ENCODE measurements at regions not wholly inside any gene's neighbourhood (a gene's known extent, or its start where the extent isn't known, plus 50 kb on each side); places are given as distances from the start of the nearest gene placed in this dataset.

DNA sequence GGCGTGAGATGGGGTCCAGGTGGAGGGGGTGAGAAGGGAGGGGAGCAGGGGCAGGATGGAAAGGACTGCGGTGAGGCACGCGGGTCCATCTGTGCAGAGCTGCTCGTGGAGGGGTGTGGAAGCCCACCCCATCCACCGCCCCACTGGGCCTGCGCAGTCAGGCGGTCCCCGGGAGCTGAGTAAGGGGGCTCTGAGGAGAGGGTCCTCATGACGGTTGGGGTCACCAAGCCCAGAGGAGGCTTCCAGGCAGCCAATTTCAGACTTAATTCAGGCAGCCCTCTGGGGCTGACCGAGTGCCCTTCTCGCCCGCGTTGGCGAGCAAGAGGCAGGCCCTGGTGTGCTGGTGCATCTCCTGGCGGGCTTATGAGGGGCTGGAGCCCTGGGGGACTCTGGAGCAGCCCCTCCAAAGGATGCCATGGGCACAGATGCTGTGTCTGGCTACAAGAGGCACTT is 115.5 kb downstream of the KIF26A start:
- Mint-ChIP-seq H3K27ac (ENCODE audit: unreplicated experiment) (no peak overlapping the region), H3K4me3 (ENCODE audit: unreplicated experiment) (peak overlapping the region; percentile 7), H3K36me3 (ENCODE audit: unreplicated experiment) (peaks cover 4% of the 10 kb centered on the region), H3K4me1 (ENCODE audit: low read depth, unreplicated experiment) (peaks cover 4% of the 10 kb centered on the region), H3K9me3 (ENCODE audit: unreplicated experiment) (peaks cover 4% of the 10 kb centered on the region), H3K27me3 (ENCODE audit: unreplicated experiment) (peaks cover 5% of the 10 kb centered on the region)
- TF ChIP-seq, protein P1, sequence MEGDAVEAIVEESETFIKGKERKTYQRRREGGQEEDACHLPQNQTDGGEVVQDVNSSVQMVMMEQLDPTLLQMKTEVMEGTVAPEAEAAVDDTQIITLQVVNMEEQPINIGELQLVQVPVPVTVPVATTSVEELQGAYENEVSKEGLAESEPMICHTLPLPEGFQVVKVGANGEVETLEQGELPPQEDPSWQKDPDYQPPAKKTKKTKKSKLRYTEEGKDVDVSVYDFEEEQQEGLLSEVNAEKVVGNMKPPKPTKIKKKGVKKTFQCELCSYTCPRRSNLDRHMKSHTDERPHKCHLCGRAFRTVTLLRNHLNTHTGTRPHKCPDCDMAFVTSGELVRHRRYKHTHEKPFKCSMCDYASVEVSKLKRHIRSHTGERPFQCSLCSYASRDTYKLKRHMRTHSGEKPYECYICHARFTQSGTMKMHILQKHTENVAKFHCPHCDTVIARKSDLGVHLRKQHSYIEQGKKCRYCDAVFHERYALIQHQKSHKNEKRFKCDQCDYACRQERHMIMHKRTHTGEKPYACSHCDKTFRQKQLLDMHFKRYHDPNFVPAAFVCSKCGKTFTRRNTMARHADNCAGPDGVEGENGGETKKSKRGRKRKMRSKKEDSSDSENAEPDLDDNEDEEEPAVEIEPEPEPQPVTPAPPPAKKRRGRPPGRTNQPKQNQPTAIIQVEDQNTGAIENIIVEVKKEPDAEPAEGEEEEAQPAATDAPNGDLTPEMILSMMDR (IDR thresholded peaks at IDR 0.05; ENCODE audit: partially characterized antibody, unreplicated experiment), result no peak
- DNase-seq, result peak; percentile 13

DNA sequence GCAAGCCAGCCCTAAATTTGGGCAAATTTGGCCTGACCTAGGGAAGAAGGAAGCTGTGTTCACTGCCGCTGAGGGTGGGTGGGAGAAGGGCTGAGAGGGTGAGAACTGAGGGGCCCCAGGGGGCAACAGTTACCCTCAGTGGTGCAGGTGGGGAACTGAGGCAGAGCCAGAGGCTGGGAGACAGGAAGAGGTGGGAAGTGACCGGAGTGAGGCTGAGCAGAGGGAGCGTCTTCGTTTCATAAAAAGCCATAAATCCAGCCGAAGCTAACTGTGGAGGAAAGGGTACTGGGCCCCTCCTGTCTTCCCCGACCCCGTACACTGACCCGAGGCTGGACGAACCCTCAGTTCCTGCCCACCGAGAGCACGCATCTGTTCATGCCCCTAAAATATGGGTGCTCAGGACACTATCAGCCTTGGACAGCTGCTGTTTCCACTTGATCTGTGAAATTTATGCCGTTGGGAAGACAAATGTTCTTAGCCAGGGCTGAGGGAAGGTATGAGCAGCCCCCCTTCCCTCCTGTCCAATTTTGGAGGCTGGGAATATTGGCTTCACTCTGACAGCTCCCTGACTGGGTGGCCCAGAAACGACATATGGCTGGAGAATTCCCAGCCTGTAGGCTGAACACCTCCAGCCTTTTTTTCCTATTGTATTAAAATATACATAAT is 116.5 kb downstream of the KIF26A start:
- TF ChIP-seq, protein P1 (IDR thresholded peaks at IDR 0.05; ENCODE audit: partially characterized antibody, unreplicated experiment), result no peak
- H3K36me3 Mint-ChIP-seq (ENCODE audit: unreplicated experiment), result peaks cover 4% of the 10 kb centered on the region
- peak overlapping the region; percentile 54 for H3K27ac Mint-ChIP-seq (ENCODE audit: unreplicated experiment)
- peaks cover 4% of the 10 kb centered on the region for H3K4me1 Mint-ChIP-seq (ENCODE audit: low read depth, unreplicated experiment)
- peak; percentile 7 for DNase-seq
- no peak overlapping the region for H3K4me3 Mint-ChIP-seq (ENCODE audit: unreplicated experiment)
- peaks cover 5% of the 10 kb centered on the region for H3K27me3 Mint-ChIP-seq (ENCODE audit: unreplicated experiment)
- H3K9me3 Mint-ChIP-seq (ENCODE audit: unreplicated experiment), result peaks cover 4% of the 10 kb centered on the region

DNA sequence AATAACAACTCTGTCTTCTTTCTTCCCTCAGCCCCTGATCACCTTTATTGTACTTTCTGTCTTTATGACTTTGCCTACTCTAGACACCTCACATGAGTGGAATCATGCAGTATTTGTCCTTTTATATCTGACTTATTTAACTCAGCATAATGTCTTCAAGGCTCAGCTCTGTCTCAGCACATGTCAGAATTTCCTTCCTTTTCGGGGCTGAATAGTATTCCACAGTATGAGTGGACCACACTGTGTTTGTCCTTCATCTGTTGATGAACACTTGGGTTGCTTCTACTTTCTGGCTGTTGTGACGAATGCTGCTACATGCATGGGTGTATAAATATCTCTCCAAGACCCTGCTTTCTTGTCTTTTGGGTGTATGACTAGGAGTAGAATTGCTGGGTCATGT is 117.6 kb downstream of the KIF26A start:
- H3K4me3 Mint-ChIP-seq (ENCODE audit: unreplicated experiment), result peak overlapping the region; percentile 2
- TF ChIP-seq, protein P1 (IDR thresholded peaks at IDR 0.05; ENCODE audit: partially characterized antibody, unreplicated experiment), result no peak
- peaks cover 4% of the 10 kb centered on the region for H3K4me1 Mint-ChIP-seq (ENCODE audit: low read depth, unreplicated experiment)

DNA sequence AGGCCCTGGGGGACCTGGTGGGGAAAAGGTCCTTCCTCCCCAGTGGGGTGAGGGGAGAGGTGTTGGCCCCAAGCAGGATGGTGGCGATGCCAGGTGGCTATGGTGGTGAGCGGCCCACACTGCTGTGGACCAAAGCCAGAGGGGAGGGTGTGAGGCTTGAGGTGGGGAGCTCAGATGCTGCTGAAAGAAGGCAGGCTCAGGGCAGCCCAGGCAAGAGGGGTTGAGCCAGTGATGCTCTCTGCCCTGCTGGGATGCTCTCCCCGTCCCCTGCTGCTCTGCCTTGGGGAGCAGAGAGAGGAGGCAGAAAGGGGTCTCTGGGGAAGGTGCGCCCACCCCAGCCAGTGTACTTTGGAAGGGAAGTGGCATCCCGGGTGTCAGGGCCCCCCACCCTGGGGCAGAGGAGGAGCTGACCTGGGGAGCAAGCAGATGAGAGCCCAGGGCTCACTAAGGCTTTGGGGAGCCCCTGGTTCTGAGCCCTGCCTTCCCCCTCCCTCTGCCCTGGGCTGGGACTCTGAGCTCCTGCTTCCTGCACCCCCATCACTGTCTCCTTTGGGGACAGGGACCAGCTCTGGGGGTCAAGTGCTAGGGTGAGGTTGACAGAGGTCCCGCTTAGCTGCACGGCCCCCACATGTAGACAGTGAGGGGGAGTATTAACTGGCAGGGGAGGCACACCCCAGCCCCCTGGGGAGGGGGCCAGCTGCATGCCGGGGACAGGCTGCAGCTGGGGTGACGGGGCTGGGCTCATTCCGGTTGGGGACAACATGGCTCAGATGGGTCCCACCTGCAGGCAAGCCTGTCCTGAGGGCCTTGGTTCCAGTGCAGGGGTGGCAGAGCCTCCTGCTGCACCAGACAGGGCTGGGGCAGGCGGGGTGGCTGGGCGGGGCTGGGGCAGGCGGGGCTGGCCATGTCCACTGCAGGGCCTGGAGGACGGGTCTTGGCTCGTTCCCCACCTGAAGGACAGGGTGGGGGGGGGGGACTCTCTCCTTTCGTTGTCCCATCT is 124.4 kb downstream of the KIF26A start:
- Mint-ChIP-seq H3K27me3 (ENCODE audit: unreplicated experiment) (peaks cover 10% of the 10 kb centered on the region), H3K9me3 (ENCODE audit: unreplicated experiment) (peaks cover 5% of the 10 kb centered on the region), H3K4me1 (ENCODE audit: low read depth, unreplicated experiment) (peaks cover 11% of the 10 kb centered on the region), H3K27ac (ENCODE audit: unreplicated experiment) (no peak overlapping the region), H3K4me3 (ENCODE audit: unreplicated experiment) (no peak overlapping the region), H3K36me3 (ENCODE audit: unreplicated experiment) (peaks cover 9% of the 10 kb centered on the region)
- peak; percentile 16 for DNase-seq
- TF ChIP-seq, protein P1 (IDR thresholded peaks at IDR 0.05; ENCODE audit: partially characterized antibody, unreplicated experiment), result no peak

More for the DNA sequence above, 117.6 kb downstream of the KIF26A start:
- no peak for DNase-seq
- H3K9me3 Mint-ChIP-seq (ENCODE audit: unreplicated experiment), result peaks cover 4% of the 10 kb centered on the region
- peaks cover 8% of the 10 kb centered on the region for H3K36me3 Mint-ChIP-seq (ENCODE audit: unreplicated experiment)
- H3K27ac Mint-ChIP-seq (ENCODE audit: unreplicated experiment), result no peak overlapping the region
- H3K27me3 Mint-ChIP-seq (ENCODE audit: unreplicated experiment), result peaks cover 5% of the 10 kb centered on the region

Data from glutamatergic neuron (in vitro differentiated cells).